Vagina (tissue), 2 donors: ENCODE measurements at regions not wholly inside any gene's neighbourhood (a gene's known extent, or its start where the extent isn't known, plus 50 kb on each side); places are given as distances from the start of the nearest gene placed in this dataset.

Source experiments
- CTCF ChIP-seq, 3 experiments: fragments of 450-650 bp in 2 of 3; fragments of 200-600 bp in 1 of 3; sonication (generic) in 1 of 3; IDR thresholded peaks; one replicate each; pipeline ENCODE4 v1.5.1; 2017 to 2019; ENCODE audit warnings: antibody characterized with exemption in 3 of 3, mild to moderate bottlenecking in 2 of 3, moderate library complexity in 2 of 3
- POLR2A ChIP-seq, 2 donors: fragments of 450-650 bp; IDR thresholded peaks; one replicate each; pipeline ENCODE4 v1.6.1; 2017; ENCODE audit warnings: antibody characterized with exemption in 2 of 2, mild to moderate bottlenecking in 2 of 2, moderate library complexity in 2 of 2
- POLR2AphosphoS5 ChIP-seq, 2 donors: sonication (generic); formaldehyde crosslinking; IDR thresholded peaks; one replicate each; pipeline ENCODE4 v1.9.0; 2017; ENCODE audit warnings: antibody characterized with exemption in 2 of 2, mild to moderate bottlenecking in 2 of 2, low read depth in 1 of 2; ENCODE audit not compliant: insufficient read depth in 1 of 2

- no peak for TF ChIP-seq POLR2A (IDR thresholded peaks at IDR 0.05)
- no peak for TF ChIP-seq CTCF (IDR thresholded peaks at IDR 0.05)
- no peak for TF ChIP-seq POLR2AphosphoS5 (IDR thresholded peaks at IDR 0.05; ENCODE audit: insufficient read depth in 1 of 2, low read depth in 1 of 2)
These were observed 862.2 kb upstream of the MDGA2 start for GRCh38 chr14:48537600-48537999.
